Muscle layer of colon (tissue), 2 donors: ENCODE measurements at regions not wholly inside any gene's neighbourhood (a gene's known extent, or its start where the extent isn't known, plus 50 kb on each side); places are given as distances from the start of the nearest gene placed in this dataset.
"Not testable (repeated sequence)": the region's sequence is repeated elsewhere in the genome, so short reads cannot be mapped to it uniquely, and the experiment has no call there.

Experiments
- H3K27ac ChIP-seq: one replicate; pipeline ENCODE4 v1.7.0; 2013; ENCODE audit warnings: low read depth, mild to moderate bottlenecking, low read length, moderate library complexity
- H3K27me3 ChIP-seq, 2 donors: one replicate each; pipeline ENCODE4 v1.7.0; 2013; ENCODE audit warnings: low read length in 2 of 2, mild to moderate bottlenecking in 2 of 2; ENCODE audit not compliant: insufficient read depth in 2 of 2, control insufficient read depth in 1 of 2
- H3K36me3 ChIP-seq: one replicate; pipeline ENCODE4 v1.7.0; 2013; ENCODE audit warnings: mild to moderate bottlenecking, low read length; ENCODE audit not compliant: insufficient read depth
- H3K4me1 ChIP-seq: one replicate; pipeline ENCODE4 v1.7.0; 2013; ENCODE audit warnings: mild to moderate bottlenecking, low read length; ENCODE audit not compliant: insufficient read depth
- H3K4me3 ChIP-seq, 2 donors: one replicate each; pipeline ENCODE4 v1.7.0; 2013; ENCODE audit warnings: low read length in 2 of 2, low read depth in 1 of 2, mild to moderate bottlenecking in 1 of 2, moderate library complexity in 1 of 2
- H3K9ac ChIP-seq: one replicate; pipeline ENCODE4 v1.7.0; 2013; ENCODE audit warnings: low read length
- H3K9me3 ChIP-seq: one replicate; pipeline ENCODE4 v1.7.0; 2013; ENCODE audit warnings: mild to moderate bottlenecking, low read length
- donor health status: abdominal sarcoma.
- donor health status: Adenocarcinoma of cecum.

DNA sequence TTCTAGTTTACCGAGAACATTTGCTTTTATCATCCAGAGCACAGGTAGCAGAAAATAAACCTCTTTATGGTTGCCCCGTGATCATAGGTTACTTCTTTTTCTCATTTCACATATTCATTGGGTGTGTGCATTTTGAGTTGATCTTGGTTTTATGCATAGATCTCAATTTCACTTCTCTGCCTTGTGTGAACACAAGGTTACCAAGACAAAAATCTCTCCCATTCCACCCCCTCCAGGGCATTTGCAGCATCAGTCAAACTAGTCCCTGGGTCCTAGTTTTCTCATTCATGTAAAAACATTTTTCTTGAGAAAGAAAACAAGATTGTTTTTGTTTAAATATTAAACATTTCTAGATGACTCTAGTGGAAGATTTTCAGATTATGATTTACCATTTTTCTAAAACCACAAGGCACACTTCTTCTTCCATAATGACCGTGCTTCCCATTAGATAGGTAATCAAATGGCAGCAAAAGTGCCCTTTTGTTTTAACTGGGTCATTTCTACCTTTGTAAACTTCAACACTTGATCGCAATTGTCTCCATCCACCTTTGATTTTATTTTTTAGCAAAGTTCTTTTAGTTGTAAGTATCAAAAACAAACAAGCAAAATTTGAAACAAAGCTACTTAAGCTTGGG is 526.6 kb upstream of the CADM1 start:
- no peak overlapping the region for H3K27ac ChIP-seq
- no peaks in the 10 kb centered on the region for H3K4me1 ChIP-seq
- no peaks in the 10 kb centered on the region for H3K27me3 ChIP-seq
- H3K4me3 ChIP-seq = no peak overlapping the region
- H3K9me3 ChIP-seq = no peaks in the 10 kb centered on the region
- no peak overlapping the region for H3K9ac ChIP-seq
- no peaks in the 10 kb centered on the region for H3K36me3 ChIP-seq

DNA sequence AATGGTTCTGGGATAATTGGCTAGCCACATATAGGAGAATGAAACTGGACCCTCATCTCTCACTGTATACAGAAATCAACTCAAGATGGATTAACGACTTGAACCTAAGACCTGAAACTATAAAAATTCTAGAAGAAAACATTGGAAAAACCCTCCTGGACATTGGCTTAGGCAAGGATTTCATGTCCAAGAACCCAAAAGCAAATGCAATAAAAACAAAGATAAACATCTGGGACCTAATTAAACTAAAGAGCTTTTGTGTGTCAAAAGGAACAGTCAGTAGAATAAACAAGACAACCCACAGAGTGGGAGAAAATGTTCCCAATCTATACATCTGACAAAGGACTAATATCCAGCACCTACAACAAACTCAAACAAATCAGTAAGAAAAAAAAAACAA is 524.3 kb upstream of the CADM1 start:
- H3K27me3 ChIP-seq, H3K4me3 ChIP-seq, H3K27ac ChIP-seq, H3K9ac ChIP-seq, H3K9me3 ChIP-seq, H3K36me3 ChIP-seq, H3K4me1 ChIP-seq: not testable (repeated sequence)

DNA sequence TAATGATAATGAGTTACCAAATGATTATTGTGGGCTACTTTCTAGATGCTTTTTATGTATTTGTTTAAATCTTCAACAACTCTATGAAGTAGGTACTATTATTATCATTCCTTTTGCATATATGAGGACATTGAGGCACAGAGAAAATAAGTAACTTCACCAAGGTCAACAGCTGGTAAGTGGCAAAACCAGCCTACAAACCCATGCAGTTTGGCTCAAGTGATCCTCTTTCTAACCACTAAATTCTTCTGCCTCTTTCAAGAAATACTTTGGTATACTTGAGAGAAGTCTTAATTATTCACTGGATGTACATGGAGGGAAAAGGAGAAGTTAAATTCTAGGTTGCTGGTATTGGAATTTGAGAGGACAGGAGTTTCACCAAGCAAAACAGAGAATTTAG is 495.2 kb upstream of the CADM1 start:
- Histone ChIP-seq H3K27me3 (no peaks in the 10 kb centered on the region), H3K27ac (no peak overlapping the region), H3K4me3 (no peak overlapping the region)

DNA sequence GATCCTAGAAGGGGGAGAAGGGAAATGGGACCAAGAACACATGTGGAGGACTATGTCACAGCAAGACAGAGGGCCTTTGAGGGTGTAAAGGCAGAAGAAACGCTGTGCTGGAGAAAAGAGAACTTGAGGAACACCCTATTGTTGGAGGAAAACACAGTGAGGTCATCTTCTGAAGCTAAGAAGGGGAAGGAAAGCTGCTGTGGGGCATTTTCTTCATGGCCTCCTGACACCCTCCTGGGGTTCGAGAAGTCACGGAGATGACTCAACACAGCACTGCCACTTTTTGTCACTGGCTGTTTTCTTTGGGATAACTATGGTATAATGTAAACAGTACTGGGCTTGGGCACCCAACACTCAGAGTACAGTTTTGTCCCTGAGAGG is 492.6 kb upstream of the CADM1 start:
- Histone ChIP-seq H3K27me3 (no peaks in the 10 kb centered on the region), H3K4me1 (no peaks in the 10 kb centered on the region), H3K9me3 (no peaks in the 10 kb centered on the region), H3K36me3 (no peaks in the 10 kb centered on the region), H3K27ac (no peak overlapping the region), H3K4me3 (no peak overlapping the region), H3K9ac (no peak overlapping the region)

More for the DNA sequence above, 495.2 kb upstream of the CADM1 start:
- Histone ChIP-seq H3K4me1 (no peaks in the 10 kb centered on the region), H3K36me3 (no peaks in the 10 kb centered on the region), H3K9me3 (peaks cover 5% of the 10 kb centered on the region), H3K9ac (no peak overlapping the region)

DNA sequence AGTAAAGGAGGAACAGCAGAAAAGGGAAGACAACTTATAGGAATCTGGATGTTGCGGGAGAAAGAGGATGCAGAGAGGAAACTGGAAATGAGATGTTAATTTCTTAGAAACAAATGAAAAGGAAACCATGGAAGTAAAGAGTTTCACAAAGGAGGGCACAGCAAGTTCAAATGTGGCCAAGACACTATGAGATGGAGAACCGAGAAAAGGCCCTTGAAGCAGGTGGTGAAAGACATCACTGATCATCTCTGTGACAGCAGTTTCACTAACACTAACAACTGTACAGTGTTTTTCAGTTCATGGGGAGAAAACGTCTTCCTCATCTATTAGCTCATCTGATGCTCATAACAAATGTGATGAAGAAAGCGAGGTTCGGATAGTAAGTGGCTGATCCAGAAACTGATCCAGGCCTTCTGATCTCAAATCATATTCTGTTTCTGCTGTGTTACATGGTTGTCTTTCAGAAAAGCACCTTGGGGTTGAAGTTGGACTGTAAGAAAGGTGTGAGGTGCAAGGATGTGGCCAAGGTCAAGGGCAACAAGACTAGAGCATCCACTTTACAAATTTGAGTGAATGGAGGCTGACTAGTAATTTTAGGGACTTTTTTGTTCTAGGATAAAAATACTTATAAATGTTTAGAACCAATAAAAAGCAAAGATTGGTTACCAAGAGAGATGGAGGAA is 492.1 kb upstream of the CADM1 start:
- Histone ChIP-seq H3K36me3 (no peaks in the 10 kb centered on the region), H3K9me3 (no peaks in the 10 kb centered on the region), H3K27ac (no peak overlapping the region), H3K27me3 (no peaks in the 10 kb centered on the region), H3K4me3 (no peak overlapping the region), H3K9ac (no peak overlapping the region), H3K4me1 (no peaks in the 10 kb centered on the region)

DNA sequence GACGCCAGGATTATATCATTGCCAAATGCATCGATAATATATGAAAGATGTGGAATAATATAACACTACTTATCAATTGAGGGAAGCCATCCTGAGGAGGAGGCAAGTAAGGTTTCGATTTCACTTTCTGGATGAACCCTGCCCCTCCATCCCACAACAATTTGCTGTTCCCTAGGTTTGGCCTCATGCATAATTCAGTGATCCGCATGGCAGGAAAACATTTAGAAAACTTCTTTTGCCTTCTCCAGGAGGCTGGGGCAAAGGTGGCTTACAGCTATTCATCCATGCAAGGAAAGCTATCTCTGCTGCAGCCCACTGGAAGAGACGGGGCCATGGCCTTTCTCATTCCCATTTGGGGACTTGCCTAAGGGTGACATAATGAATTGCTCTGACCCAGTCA is 489.4 kb upstream of the CADM1 start:
- Histone ChIP-seq H3K27me3 (no peaks in the 10 kb centered on the region), H3K36me3 (no peaks in the 10 kb centered on the region), H3K9me3 (no peaks in the 10 kb centered on the region), H3K4me3 (no peak overlapping the region), H3K9ac (no peak overlapping the region), H3K27ac (no peak overlapping the region), H3K4me1 (no peaks in the 10 kb centered on the region)

DNA sequence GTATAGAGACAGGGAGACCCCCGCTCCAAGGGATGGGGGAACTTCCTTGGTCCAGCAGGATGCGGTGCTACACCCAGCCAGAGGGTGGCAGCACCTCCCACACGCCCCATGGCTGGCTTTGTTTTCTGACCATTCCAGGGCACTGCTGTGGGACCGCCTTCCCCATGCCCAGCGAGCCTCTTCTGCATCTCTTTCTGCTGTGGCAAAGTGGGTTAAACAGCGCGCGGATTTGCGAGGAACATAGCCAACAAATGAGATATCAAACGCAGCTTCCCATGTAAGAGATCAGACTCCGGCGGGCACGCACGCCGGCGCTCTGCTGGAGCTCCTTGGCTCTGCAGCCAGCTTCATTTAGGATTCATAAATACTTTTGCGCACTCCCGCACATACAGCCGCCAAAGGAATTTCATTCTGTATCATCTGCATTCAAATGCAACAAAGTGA is 485.8 kb upstream of the CADM1 start:
- Histone ChIP-seq H3K4me1 (no peaks in the 10 kb centered on the region), H3K9me3 (no peaks in the 10 kb centered on the region), H3K36me3 (no peaks in the 10 kb centered on the region), H3K4me3 (no peak overlapping the region), H3K9ac (no peak overlapping the region), H3K27me3 (no peaks in the 10 kb centered on the region), H3K27ac (no peak overlapping the region)

DNA sequence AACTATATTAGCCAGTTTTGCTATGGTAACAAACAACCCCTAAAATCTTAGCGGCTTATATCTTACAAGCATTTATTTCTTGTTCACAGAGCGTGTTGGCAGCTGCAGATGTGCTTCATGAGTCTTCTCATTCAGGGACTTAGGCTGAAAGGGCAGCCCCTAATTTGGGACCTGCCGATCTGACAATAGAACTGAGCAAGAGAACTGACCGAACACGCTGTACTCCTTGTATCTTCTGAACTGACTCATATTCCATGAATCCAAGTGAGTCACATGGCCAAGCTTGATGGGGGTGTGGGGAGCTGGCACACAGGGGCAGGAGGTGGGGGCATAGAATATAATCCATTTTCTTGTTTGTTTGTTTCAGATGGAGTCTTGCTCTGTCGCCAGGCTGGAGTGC is 481.7 kb upstream of the CADM1 start:
- no peaks in the 10 kb centered on the region for H3K36me3 ChIP-seq
- H3K4me1 ChIP-seq = peaks cover 3% of the 10 kb centered on the region
- H3K4me3 ChIP-seq = no peak overlapping the region
- H3K9me3 ChIP-seq = no peaks in the 10 kb centered on the region
- no peak overlapping the region for H3K9ac ChIP-seq
- no peaks in the 10 kb centered on the region for H3K27me3 ChIP-seq
- no peak overlapping the region for H3K27ac ChIP-seq

DNA sequence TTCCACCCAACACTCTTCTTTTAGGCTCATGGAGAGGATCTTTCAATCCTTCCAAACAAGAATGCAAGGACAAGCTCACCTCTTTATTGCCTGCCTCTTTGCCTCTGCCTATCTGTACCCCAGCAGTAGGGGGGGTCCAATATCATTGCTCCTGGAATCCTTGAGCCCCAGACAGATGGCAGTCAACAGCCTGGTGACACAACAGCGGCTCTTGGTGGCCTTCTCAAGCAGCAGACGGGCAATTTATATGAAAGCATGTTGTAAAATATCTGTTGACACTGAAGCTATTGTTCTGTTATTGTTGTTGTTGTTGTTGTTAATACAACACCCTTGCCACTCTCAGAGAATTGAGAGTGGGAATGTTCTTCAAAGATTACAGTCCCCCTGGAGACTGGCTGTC is 480.0 kb upstream of the CADM1 start:
- no peaks in the 10 kb centered on the region for H3K36me3 ChIP-seq

DNA sequence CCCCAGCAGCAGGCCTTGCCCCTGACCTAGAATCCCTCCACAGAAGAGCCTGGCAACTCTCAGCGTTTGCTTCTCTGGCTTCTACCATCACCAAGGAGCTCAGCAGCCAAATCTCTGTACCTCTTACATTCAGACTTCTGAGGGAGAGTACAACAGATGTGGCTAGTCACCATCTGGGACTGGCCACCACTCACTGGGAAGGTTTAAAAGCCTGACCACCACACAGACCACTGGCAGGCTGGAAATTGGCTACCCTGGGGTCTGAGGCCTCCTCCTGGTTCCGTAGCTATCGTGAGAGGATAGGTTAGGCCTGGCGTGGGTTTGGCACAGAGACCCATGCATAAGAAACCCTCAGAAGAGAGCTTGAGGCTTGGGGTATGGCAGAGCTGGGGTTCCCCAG is 478.5 kb upstream of the CADM1 start:
- no peaks in the 10 kb centered on the region for H3K27me3 ChIP-seq
- no peak overlapping the region for H3K27ac ChIP-seq
- peaks cover 19% of the 10 kb centered on the region for H3K4me1 ChIP-seq
- H3K4me3 ChIP-seq = no peak overlapping the region
- H3K36me3 ChIP-seq = no peaks in the 10 kb centered on the region
- H3K9ac ChIP-seq = no peak overlapping the region
- no peaks in the 10 kb centered on the region for H3K9me3 ChIP-seq

More for the DNA sequence above, 480.0 kb upstream of the CADM1 start:
- Histone ChIP-seq H3K4me1 (peaks cover 19% of the 10 kb centered on the region), H3K9ac (no peak overlapping the region), H3K27ac (no peak overlapping the region), H3K9me3 (no peaks in the 10 kb centered on the region), H3K4me3 (no peak overlapping the region), H3K27me3 (no peaks in the 10 kb centered on the region)

DNA sequence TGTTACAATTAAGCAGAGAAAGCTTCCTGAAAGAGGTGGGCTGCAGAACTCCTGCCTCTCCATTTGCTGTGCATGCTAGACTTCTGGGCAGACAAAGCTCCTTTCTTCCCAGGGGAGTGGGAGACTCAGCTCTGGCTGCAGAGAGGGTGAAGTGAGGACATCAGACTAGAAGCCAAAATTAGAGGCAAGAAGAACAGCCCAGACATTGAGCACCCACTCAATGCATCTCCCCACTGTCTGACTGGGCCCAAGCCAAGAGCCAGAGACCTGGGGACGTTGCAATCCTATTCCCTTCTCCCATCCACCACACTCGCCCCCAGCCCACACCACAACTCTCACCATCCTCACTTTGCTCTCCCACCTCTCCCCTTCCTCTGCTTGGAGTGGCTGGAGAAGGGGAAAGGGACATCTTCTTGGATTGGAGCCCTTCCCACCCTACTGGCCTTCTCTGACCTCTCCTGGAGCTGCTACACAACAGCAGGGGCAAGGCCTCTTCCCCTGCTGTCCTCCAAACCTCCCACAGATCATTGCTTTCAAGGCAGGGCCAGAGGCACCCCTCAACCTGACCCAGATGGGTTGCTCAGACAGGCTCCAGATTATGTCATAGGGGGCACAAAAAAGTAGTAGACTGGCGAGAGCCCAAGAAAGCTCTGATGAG is 477.7 kb upstream of the CADM1 start:
- Histone ChIP-seq H3K4me3 (no peak overlapping the region), H3K27me3 (no peaks in the 10 kb centered on the region), H3K36me3 (no peaks in the 10 kb centered on the region), H3K27ac (no peak overlapping the region), H3K9ac (no peak overlapping the region), H3K4me1 (peaks cover 19% of the 10 kb centered on the region), H3K9me3 (no peaks in the 10 kb centered on the region)

DNA sequence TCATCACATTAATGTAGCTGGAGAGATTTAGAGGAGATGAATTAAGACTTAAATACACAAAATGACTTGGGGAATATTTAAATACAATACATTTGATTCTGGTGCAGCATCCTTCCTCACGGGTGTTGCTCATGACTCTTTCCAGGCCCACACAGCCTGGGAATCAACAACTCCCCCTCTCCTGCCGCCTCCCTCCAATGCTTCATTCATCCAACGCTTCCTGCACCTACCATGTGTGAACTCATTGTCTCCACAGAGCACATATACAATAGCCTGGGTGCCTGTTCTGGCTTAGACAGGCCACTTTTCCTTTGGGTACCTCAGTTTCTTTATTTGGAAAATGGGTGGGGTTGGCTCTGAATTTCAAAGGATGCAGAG is 476.9 kb upstream of the CADM1 start:
- Histone ChIP-seq H3K36me3 (no peaks in the 10 kb centered on the region), H3K4me1 (peaks cover 19% of the 10 kb centered on the region), H3K9me3 (no peaks in the 10 kb centered on the region), H3K27ac (no peak overlapping the region), H3K9ac (no peak overlapping the region), H3K4me3 (no peak overlapping the region), H3K27me3 (no peaks in the 10 kb centered on the region)
